ENCODE measurements at regions not wholly inside any gene's neighbourhood (a gene's known extent, or its start where the extent isn't known, plus 50 kb on each side); places are given as distances from the start of the nearest gene placed in this dataset.

GRCh38 chr4:177611974-177612664, 169.9 kb upstream of the AGA start:
- Histone ChIP-seq H3K9ac (ENCODE audit: low read length) (no peak overlapping the region), H3K27me3 (ENCODE audit: low read length) (no peaks in the 10 kb centered on the region), H3K9me2 (replicated peaks; ENCODE audit: insufficient read depth, low read length) (no peaks in the 10 kb centered on the region), H3K4me2 (ENCODE audit: low read depth, low read length, poor library complexity, severe bottlenecking) (no peak overlapping the region), H3K9me3 (ENCODE audit: low read length) (no peaks in the 10 kb centered on the region), H3K79me2 (ENCODE audit: low read length) (no peaks in the 10 kb centered on the region), H3K27ac (ENCODE audit: low read length) (no peak overlapping the region), H3K36me3 (ENCODE audit: insufficient read depth, low read length) (no peaks in the 10 kb centered on the region), H4K20me1 (ENCODE audit: insufficient read depth, low read depth, low read length) (no peaks in the 10 kb centered on the region), H3K4me1 (ENCODE audit: low read length) (no peaks in the 10 kb centered on the region), H3K4me3 (ENCODE audit: low read length) (no peak overlapping the region), H2AFZ (ENCODE audit: low read length) (no peak overlapping the region)
- no peak for DNase-seq

GRCh38 chr4:177612684-177613083, 170.4 kb upstream of the AGA start:
- H3K36me3 ChIP-seq (ENCODE audit: insufficient read depth, low read length), result no peaks in the 10 kb centered on the region
- H3K9ac ChIP-seq (ENCODE audit: low read length), result no peak overlapping the region
- H3K4me1 ChIP-seq (ENCODE audit: low read length), result no peaks in the 10 kb centered on the region
- no peaks in the 10 kb centered on the region for H3K9me3 ChIP-seq (ENCODE audit: low read length)
- H3K27me3 ChIP-seq (ENCODE audit: low read length), result no peaks in the 10 kb centered on the region
- no peak overlapping the region for H3K4me2 ChIP-seq (ENCODE audit: low read depth, low read length, poor library complexity, severe bottlenecking)
- H3K27ac ChIP-seq (ENCODE audit: low read length), result no peak overlapping the region
- no peak overlapping the region for H2AFZ ChIP-seq (ENCODE audit: low read length)
- no peak for DNase-seq
- no peak overlapping the region for H3K4me3 ChIP-seq (ENCODE audit: low read length)
- no peaks in the 10 kb centered on the region for H3K9me2 ChIP-seq (replicated peaks; ENCODE audit: insufficient read depth, low read length)
- H4K20me1 ChIP-seq (ENCODE audit: insufficient read depth, low read depth, low read length), result no peaks in the 10 kb centered on the region
- no peaks in the 10 kb centered on the region for H3K79me2 ChIP-seq (ENCODE audit: low read length)

- no peak for DNase-seq
- no peaks in the 10 kb centered on the region for H4K20me1 ChIP-seq (ENCODE audit: insufficient read depth, low read depth, low read length)
- H3K36me3 ChIP-seq (ENCODE audit: insufficient read depth, low read length), result no peaks in the 10 kb centered on the region
- no peak overlapping the region for H3K4me2 ChIP-seq (ENCODE audit: low read depth, low read length, poor library complexity, severe bottlenecking)
- H3K79me2 ChIP-seq (ENCODE audit: low read length), result no peaks in the 10 kb centered on the region
- H3K4me3 ChIP-seq (ENCODE audit: low read length), result no peak overlapping the region
- H2AFZ ChIP-seq (ENCODE audit: low read length), result no peak overlapping the region
- H3K4me1 ChIP-seq (ENCODE audit: low read length), result no peaks in the 10 kb centered on the region
- no peaks in the 10 kb centered on the region for H3K9me3 ChIP-seq (ENCODE audit: low read length)
- no peaks in the 10 kb centered on the region for H3K27me3 ChIP-seq (ENCODE audit: low read length)
- no peak overlapping the region for H3K27ac ChIP-seq (ENCODE audit: low read length)
- no peaks in the 10 kb centered on the region for H3K9me2 ChIP-seq (replicated peaks; ENCODE audit: insufficient read depth, low read length)
- H3K9ac ChIP-seq (ENCODE audit: low read length), result no peak overlapping the region
These were observed 190.2 kb upstream of the AGA start for GRCh38 chr4:177632481-177632880.

- no peaks in the 10 kb centered on the region for H3K79me2 ChIP-seq (ENCODE audit: low read length)
- H3K4me3 ChIP-seq (ENCODE audit: low read length), result no peak overlapping the region
- H4K20me1 ChIP-seq (ENCODE audit: insufficient read depth, low read depth, low read length), result no peaks in the 10 kb centered on the region
- H3K4me1 ChIP-seq (ENCODE audit: low read length), result no peaks in the 10 kb centered on the region
- no peaks in the 10 kb centered on the region for H3K9me2 ChIP-seq (replicated peaks; ENCODE audit: insufficient read depth, low read length)
- no peak overlapping the region for H3K27ac ChIP-seq (ENCODE audit: low read length)
- no peak overlapping the region for H3K9ac ChIP-seq (ENCODE audit: low read length)
- no peak overlapping the region for H2AFZ ChIP-seq (ENCODE audit: low read length)
- H3K27me3 ChIP-seq (ENCODE audit: low read length), result no peaks in the 10 kb centered on the region
- H3K9me3 ChIP-seq (ENCODE audit: low read length), result no peaks in the 10 kb centered on the region
- H3K4me2 ChIP-seq (ENCODE audit: low read depth, low read length, poor library complexity, severe bottlenecking), result no peak overlapping the region
- no peak for DNase-seq
- no peaks in the 10 kb centered on the region for H3K36me3 ChIP-seq (ENCODE audit: insufficient read depth, low read length)
These were observed 196.6 kb upstream of the AGA start for GRCh38 chr4:177638871-177639270.

GRCh38 chr4:177640864-177641263, 198.6 kb upstream of the AGA start:
- Histone ChIP-seq H2AFZ (ENCODE audit: low read length) (no peak overlapping the region), H3K36me3 (ENCODE audit: insufficient read depth, low read length) (no peaks in the 10 kb centered on the region), H3K4me2 (ENCODE audit: low read depth, low read length, poor library complexity, severe bottlenecking) (no peak overlapping the region), H3K9me2 (replicated peaks; ENCODE audit: insufficient read depth, low read length) (no peaks in the 10 kb centered on the region), H3K27ac (ENCODE audit: low read length) (no peak overlapping the region), H3K4me3 (ENCODE audit: low read length) (no peak overlapping the region), H3K9ac (ENCODE audit: low read length) (no peak overlapping the region), H4K20me1 (ENCODE audit: insufficient read depth, low read depth, low read length) (no peaks in the 10 kb centered on the region), H3K9me3 (ENCODE audit: low read length) (no peaks in the 10 kb centered on the region), H3K4me1 (ENCODE audit: low read length) (no peaks in the 10 kb centered on the region), H3K79me2 (ENCODE audit: low read length) (no peaks in the 10 kb centered on the region), H3K27me3 (ENCODE audit: low read length) (no peaks in the 10 kb centered on the region)
- no peak for DNase-seq

- no peak overlapping the region for H3K4me3 ChIP-seq (ENCODE audit: low read length)
- H3K27me3 ChIP-seq (ENCODE audit: low read length), result no peaks in the 10 kb centered on the region
- no peak for DNase-seq
- no peaks in the 10 kb centered on the region for H4K20me1 ChIP-seq (ENCODE audit: insufficient read depth, low read depth, low read length)
- H3K27ac ChIP-seq (ENCODE audit: low read length), result no peak overlapping the region
- no peaks in the 10 kb centered on the region for H3K9me2 ChIP-seq (replicated peaks; ENCODE audit: insufficient read depth, low read length)
- H3K9ac ChIP-seq (ENCODE audit: low read length), result no peak overlapping the region
- no peaks in the 10 kb centered on the region for H3K4me1 ChIP-seq (ENCODE audit: low read length)
- no peak overlapping the region for H3K4me2 ChIP-seq (ENCODE audit: low read depth, low read length, poor library complexity, severe bottlenecking)
- no peak overlapping the region for H2AFZ ChIP-seq (ENCODE audit: low read length)
- H3K9me3 ChIP-seq (ENCODE audit: low read length), result no peaks in the 10 kb centered on the region
- H3K36me3 ChIP-seq (ENCODE audit: insufficient read depth, low read length), result no peaks in the 10 kb centered on the region
- H3K79me2 ChIP-seq (ENCODE audit: low read length), result no peaks in the 10 kb centered on the region
These were observed 218.0 kb upstream of the AGA start for GRCh38 chr4:177660223-177660622.

- H3K4me2 ChIP-seq (ENCODE audit: low read depth, low read length, poor library complexity, severe bottlenecking), result no peak overlapping the region
- no peaks in the 10 kb centered on the region for H3K9me2 ChIP-seq (replicated peaks; ENCODE audit: insufficient read depth, low read length)
- no peaks in the 10 kb centered on the region for H3K36me3 ChIP-seq (ENCODE audit: insufficient read depth, low read length)
- no peak overlapping the region for H2AFZ ChIP-seq (ENCODE audit: low read length)
- no peaks in the 10 kb centered on the region for H4K20me1 ChIP-seq (ENCODE audit: insufficient read depth, low read depth, low read length)
- no peaks in the 10 kb centered on the region for H3K4me1 ChIP-seq (ENCODE audit: low read length)
- no peaks in the 10 kb centered on the region for H3K79me2 ChIP-seq (ENCODE audit: low read length)
- H3K4me3 ChIP-seq (ENCODE audit: low read length), result no peak overlapping the region
- H3K9me3 ChIP-seq (ENCODE audit: low read length), result no peaks in the 10 kb centered on the region
- no peak overlapping the region for H3K9ac ChIP-seq (ENCODE audit: low read length)
- H3K27me3 ChIP-seq (ENCODE audit: low read length), result no peaks in the 10 kb centered on the region
- DNase-seq, result no peak
- no peak overlapping the region for H3K27ac ChIP-seq (ENCODE audit: low read length)
These were observed 225.4 kb upstream of the AGA start for GRCh38 chr4:177667687-177668086.

- Histone ChIP-seq H3K4me3 (ENCODE audit: low read length) (no peak overlapping the region), H3K79me2 (ENCODE audit: low read length) (no peaks in the 10 kb centered on the region), H3K27ac (ENCODE audit: low read length) (no peak overlapping the region), H4K20me1 (ENCODE audit: insufficient read depth, low read depth, low read length) (no peaks in the 10 kb centered on the region), H3K36me3 (ENCODE audit: insufficient read depth, low read length) (no peaks in the 10 kb centered on the region), H2AFZ (ENCODE audit: low read length) (no peak overlapping the region), H3K9me3 (ENCODE audit: low read length) (no peaks in the 10 kb centered on the region), H3K27me3 (ENCODE audit: low read length) (no peaks in the 10 kb centered on the region), H3K4me2 (ENCODE audit: low read depth, low read length, poor library complexity, severe bottlenecking) (no peak overlapping the region), H3K9me2 (replicated peaks; ENCODE audit: insufficient read depth, low read length) (no peaks in the 10 kb centered on the region), H3K4me1 (ENCODE audit: low read length) (no peaks in the 10 kb centered on the region), H3K9ac (ENCODE audit: low read length) (no peak overlapping the region)
- DNase-seq, result no peak
These were observed 229.2 kb upstream of the AGA start for GRCh38 chr4:177671387-177671786.

GRCh38 chr4:177671845-177672244, 229.6 kb upstream of the AGA start:
- Histone ChIP-seq H3K4me3 (ENCODE audit: low read length) (no peak overlapping the region), H4K20me1 (ENCODE audit: insufficient read depth, low read depth, low read length) (no peaks in the 10 kb centered on the region), H3K4me2 (ENCODE audit: low read depth, low read length, poor library complexity, severe bottlenecking) (no peak overlapping the region), H3K9me2 (replicated peaks; ENCODE audit: insufficient read depth, low read length) (no peaks in the 10 kb centered on the region), H3K79me2 (ENCODE audit: low read length) (no peaks in the 10 kb centered on the region), H3K9ac (ENCODE audit: low read length) (no peak overlapping the region), H3K27ac (ENCODE audit: low read length) (no peak overlapping the region), H2AFZ (ENCODE audit: low read length) (no peak overlapping the region), H3K27me3 (ENCODE audit: low read length) (no peaks in the 10 kb centered on the region), H3K36me3 (ENCODE audit: insufficient read depth, low read length) (no peaks in the 10 kb centered on the region), H3K4me1 (ENCODE audit: low read length) (no peaks in the 10 kb centered on the region), H3K9me3 (ENCODE audit: low read length) (no peaks in the 10 kb centered on the region)
- no peak for DNase-seq
